NCI-H2029 treated with DMSO at 0.1 percent for 48 hours (cell line): ENCODE measurements at regions not wholly inside any gene's neighbourhood (a gene's known extent, or its start where the extent isn't known, plus 50 kb on each side); places are given as distances from the start of the nearest gene placed in this dataset.
"Not testable (repeated sequence)": the region's sequence is repeated elsewhere in the genome, so short reads cannot be mapped to it uniquely, and the experiment has no call there.

ENCODE experiments used
- DNase-seq: peaks from one replicate; lab custom pipeline; 2025; lab: John Stamatoyannopoulos, UW

DNA sequence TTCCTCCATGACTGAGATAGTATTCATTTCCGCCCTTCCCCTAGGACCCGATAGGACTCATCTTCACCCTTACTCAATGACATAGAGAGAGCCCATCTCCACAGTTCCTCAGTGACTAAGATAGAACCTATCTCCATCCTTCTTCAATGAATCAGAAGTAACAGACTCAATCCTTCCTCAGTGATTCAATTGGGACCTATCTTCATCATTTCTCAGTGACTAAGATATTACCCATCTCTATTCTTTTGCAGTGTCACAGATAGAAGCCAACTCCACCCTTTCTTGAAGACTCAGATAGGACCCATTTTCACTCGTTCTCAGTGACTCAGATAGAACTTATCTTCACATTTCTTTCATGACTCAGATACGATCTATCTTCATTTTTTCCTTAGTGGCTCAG, 164.6 kb downstream of the FBXO4 start:
- DNase-seq: no peak

DNA sequence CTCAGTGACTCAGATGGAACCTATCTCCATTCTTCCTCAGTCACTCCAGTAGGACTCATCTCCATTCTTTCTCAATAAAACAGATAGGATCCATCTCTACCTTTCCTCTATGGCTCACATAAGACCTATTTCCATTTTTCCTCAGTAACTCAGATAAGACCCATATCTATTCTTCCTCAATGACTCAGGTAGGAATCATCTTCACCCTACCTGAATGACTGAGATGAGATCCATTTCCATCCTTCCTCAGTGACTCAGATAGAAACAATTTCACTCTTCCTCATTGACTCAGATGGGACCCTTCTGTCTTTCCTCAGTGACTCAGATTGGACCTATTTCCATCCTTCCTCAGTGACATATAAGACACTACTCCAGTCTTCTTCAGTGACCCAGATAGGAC, 165.1 kb downstream of the FBXO4 start:
- no peak for DNase-seq

DNA sequence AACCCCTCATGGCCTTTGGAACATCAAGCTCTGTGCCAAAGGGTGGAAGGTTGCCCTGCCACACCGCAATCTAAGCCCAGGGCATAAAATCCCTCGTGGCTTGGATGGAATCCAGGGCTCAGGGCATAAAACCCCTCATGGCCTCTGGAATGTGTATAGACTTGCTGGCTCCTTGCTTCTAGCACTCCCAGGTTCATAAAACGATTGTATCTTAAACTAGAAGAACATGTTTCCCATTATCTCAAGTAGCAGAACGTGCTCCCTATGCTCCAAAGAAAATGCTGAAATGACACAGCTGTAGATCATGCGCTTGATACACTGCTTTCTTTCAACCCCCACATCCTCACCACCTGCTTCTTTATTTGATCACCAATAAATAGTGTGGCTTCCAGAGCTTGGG, 174.8 kb downstream of the FBXO4 start:
- not testable (repeated sequence) for DNase-seq

DNA sequence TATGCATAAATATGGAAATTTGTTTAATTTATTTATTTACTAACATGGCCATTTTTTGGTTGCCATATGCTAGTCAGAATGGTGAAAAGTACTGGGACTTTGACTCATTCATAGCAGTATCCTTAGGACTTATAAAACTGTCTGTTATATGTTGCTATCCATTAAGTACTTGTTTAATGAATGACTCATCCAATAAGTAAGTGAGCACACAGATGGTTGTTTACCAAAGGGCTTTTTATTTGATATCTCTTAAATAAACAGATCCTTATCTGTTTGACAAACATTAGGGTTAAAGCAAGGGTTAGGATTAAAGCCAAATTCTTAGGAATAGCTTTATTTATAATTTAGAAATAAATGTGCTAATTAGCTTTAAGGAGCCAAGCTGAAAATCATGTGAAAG, 183.4 kb downstream of the FBXO4 start:
- DNase-seq: peak; percentile 74

DNA sequence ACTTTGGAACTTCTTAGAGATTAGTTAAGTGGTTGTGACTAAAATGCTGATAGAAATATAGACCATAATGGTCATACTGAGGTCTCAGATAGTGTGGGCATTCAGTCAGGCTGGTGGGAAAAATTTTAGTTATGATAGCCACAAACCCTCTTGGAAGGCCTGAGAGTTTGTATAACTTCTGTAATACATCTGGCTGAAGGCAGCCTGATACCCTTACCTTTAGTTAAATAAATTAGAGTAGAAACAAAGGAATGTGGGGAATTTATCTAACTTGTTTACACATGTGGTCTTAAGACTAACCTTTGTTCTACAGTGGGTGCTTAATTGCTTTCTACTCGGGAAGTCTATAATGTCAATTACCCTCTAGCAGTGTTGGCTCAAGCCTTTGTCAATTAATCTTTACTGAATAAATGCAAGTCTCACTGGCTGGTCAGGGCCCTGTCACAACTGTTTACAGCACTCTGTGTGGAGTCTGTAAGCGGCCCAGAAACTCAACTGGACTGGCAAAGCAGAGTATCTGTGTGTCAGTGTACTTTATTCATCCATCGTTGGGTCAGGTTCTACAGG, 184.0 kb downstream of the FBXO4 start:
- no peak for DNase-seq

DNA sequence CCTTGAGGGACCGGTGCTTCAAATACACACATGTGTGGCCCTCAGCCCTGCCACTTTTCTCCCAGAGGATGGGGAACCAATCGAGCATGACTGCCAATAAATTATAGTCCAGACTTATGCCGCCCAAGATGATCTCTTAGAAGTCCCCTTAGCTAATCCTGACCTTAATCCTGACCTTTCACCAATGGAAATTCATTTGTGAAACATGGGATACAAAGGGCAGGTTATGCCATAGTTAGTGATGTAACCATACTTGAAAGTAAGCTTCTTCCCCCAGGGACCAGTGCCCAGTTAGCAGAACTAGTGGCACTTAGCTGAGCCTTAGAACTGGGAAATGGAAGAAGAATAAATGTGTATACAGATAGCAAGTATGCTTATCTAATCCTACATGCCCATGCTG, 190.6 kb downstream of the FBXO4 start:
- not testable (repeated sequence) for DNase-seq

DNA sequence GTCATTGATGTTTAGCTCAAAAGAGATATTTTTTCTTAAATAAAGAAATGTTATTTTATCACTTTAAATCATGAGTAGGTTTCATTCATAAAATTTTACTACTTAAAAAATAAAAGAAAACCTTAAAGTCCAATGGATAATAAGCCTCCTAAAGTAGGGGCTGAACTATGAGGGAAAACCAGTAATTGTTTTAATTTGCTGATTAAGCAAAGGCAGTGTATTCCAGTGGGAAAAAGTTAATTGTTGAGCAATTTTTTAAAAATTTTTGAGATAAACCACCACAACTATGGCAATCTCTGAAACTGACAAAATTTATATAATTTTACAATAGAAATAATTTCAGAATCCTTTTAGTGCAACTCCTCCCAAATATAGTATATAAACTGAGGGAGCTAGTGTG, 195.0 kb downstream of the FBXO4 start:
- DNase-seq: no peak

DNA sequence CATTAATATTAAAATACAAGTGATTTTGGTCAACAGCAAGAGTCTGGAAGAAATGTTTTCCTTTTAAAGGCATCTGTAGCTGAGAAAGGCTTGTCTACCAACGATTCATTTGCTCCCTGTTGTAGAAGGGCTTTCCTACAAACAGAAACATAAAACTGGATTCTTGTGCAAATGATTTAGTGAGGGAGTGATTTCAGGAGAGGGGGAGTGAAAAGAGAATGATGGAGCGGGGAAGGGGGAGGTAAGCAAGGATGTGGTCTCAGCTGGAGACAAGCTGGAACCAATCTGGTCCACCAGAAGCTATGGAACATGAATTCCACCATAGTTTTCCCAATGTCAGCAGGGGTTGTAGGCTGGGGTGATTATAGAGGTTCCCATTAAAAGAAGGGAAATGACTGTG, 196.3 kb downstream of the FBXO4 start:
- no peak for DNase-seq

DNA sequence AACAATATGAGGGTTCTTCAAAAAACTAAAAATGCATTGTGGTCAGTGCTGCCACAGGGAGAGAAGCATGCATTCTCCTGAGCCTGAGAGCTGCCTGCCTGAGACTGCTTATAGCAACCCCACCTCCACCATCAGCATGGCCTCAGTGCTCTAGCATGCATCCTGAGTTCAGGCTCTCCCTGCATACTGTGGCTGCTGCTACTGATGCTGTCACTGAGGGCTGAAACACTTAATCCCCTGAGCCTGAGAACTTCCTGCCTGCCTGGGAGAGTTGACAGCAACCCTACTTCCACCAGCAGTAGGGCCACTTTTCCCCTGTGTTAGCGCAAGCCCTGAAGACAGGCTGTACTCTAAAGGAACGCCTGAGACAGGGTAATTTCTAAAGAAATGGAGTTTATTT, 206.0 kb downstream of the FBXO4 start:
- no peak for DNase-seq

DNA sequence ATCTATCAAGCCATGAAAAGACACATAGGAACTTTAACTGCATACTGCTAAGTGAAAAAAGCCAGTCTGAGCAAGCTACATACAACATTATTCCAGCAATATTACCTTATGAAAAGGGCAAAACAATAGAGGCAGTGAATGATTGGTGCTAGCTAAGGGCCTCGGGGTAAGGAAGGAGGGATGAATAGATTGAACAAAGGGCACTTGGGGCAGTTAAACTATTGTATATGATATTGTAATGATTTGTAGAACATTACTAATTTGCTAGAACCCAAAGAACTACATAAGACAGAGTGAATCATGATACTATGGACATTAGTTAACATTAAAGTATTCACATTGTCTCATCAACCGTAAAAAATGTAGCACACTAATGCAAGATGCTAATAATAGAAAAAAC, 218.3 kb downstream of the FBXO4 start:
- DNase-seq: no peak

DNA sequence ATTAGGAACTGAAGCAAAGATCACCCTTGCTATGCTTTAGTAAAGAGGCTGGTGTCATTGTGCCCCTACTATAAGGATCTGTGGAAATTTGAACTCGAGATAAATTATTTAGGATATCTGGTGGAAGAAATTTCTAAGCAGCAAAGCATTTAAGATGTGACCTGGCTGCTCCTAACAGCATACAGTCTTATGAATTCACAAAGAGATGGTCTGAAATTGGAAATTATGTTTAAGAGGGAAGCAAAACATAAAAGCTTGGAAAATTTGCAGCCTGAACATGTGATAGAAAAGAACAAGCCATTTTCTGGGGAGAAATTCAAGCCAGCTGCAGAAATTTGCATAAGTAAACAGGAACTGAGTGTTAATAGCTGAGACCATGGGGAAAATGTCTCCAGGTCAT, 223.7 kb downstream of the FBXO4 start:
- no peak for DNase-seq

DNA sequence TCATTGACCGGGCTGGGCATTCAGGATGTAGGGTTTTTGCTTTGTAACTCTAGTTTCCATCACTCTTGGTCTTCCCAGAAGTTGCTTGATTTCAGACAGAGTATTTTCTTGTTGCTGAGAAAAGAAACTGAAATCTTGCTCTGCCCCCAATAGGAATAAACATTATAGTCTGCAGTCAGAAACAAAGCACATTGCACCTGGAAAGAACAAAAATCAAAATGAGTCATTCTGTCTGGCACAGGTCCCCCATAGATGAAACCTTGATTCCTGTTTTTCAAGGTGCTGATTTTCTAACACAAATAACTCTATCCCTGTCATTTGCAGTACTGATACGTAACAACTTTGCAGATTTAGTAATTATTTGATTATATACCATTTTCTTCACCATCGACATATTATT, 232.1 kb downstream of the FBXO4 start:
- DNase-seq: no peak

DNA sequence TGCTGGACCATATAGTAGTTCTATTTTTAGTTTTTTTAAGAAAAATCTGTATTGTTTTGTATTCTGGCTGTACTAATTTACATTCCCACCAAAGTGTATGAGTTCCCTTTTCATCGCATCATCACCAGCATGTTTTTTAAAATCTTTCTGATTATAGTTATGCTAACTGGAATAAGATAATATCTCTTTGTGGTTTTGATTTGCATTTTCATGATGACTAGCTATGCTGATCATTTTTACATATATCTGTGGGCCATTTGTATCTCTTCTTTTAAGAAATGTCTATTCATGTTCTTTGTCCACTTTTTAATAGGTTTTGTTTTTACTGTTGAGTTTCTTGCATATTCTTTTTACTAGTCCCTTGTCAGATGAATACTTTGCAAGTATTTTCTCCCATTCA, 238.0 kb downstream of the FBXO4 start:
- DNase-seq: no peak

DNA sequence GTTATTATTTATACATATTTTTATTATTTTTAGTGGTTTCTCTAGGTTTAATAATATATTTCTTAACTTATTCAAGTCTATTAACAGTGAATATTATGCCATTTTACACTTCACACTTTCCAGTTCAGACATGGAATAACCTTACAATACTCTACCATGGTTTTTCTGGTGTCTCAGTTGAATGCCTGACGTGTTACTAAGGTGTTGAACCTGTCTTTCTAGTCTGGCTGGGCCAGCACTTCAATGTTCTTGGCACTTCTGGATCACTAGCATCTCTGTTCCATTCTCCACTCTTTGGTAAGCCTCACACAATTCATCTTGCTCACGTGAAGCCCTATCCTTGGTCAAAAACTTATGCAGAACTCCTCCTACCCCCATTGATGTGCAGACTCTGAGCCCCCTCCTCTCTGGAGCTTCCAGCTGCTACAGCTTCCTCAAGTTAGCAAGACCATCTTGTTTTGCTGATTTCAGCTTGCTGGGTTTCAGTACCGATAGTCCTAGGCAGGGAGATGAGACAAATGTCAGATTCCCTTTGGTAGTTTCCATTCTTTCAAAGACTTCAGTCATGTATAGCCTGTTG, 243.1 kb downstream of the FBXO4 start:
- DNase-seq: no peak

DNA sequence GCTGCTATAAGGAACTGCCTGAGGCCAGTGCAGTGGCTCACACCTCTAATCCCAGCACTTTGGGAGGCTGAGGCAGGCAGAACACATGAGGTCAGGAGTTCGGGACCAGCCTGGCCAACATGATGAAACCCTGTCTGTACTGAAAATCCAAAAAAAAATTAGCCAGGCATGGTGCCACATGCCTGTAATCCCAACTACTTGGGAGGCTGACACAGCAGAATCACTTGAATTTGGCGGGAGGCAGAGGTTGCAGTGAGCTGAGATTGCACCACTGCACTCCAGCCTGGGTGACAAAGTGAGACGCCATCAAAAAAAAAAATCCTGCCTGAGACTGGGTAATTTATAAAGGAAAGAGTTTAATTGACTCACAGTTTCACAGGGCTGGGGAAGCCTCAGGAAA, 247.1 kb upstream of the GHR start:
- not testable (repeated sequence) for DNase-seq

DNA sequence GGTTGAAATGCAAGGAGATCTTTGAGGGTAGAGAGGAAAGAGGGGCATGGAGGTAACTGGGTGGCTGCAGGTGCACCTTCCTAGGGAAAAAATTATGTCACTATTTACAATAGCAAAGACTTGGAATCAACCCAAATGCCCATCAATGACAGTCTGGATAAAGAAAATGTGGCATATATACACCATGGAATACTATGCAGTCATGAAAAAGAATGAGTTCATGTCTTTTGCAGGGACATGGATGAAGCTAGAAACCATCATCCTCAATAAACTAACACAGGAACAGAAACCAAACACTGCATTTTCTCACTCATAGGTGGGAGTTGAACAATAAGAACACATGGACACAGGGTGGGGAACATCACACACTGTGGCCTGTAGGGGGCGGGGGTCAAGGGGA, 243.4 kb upstream of the GHR start:
- DNase-seq: not testable (repeated sequence)

DNA sequence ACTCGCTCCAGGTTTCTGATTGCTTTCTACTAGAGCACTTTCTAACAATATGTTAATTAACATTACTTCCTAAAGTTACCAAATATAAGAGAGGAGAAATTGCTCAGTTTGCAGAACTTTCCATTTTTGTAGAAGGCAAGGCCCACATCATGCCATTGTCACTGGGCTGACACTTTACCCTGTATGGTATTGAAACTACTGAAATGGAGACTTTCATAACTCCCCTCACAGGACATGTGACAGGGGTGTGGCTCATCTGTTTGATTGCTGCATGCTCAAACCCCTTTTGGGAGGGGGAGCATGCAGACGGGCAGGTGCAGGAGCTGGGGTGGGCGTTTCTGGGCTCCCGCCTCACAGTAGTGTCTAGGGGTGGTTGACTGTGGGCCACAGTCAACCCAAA, 206.3 kb upstream of the GHR start:
- DNase-seq: no peak

DNA sequence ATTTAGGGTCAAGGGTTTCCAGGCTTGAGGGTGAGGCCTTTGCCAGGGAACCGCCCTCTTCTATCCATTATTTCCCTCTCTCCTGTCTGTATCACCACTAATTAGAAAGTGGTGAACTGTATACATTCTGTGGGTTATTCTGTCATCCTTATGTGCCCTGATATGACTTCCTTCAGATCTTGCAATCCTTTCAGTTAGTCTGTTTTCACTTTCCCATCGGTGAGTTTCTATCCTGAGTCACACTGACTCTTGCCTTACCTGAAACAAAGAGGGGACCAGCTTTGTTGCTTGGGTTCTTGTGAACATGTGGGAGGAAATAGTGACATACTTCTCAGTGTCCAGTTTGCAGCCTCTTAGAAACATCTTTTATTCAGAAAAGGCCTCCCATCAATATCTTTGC, 205.4 kb upstream of the GHR start:
- DNase-seq: no peak

DNA sequence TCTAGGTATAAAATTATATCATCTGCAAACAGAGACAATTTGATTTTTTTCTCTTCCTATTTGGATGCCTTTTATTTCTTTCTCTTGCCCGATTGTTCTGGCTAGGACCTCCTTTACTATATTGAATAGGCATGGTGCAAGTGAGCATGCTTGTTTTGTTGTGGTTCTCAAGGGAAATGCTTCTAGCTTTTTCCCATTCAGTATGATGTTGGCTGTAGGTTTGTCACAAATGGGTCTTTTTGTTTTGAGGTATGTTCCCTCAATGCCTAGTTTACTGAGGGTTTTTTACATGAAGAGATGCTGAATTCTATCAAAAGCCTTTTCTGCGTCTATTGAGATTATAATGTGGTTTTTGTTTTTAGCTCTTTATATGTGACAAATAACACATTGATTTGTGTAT, 198.2 kb upstream of the GHR start:
- DNase-seq: no peak

DNA sequence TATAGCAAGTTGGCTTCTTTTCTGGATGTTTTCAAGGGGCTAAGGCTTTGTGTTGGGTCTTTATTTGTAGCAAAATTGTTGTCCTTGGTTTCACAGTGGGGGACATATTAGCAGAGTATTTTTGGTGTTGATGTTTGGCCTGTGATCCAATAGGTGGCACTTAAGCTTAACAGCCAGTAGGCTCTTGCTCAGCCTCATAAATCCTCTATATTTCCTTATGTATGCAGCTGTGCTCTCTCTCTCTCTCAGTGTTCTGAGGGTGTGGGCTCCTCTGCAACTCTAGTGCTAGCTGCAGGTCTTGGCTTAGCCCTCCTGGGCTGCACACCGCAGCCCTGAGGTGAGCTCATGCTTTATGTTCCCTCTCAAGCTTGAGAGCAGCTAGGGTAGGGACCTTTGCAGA, 195.0 kb upstream of the GHR start:
- DNase-seq: no peak

DNA sequence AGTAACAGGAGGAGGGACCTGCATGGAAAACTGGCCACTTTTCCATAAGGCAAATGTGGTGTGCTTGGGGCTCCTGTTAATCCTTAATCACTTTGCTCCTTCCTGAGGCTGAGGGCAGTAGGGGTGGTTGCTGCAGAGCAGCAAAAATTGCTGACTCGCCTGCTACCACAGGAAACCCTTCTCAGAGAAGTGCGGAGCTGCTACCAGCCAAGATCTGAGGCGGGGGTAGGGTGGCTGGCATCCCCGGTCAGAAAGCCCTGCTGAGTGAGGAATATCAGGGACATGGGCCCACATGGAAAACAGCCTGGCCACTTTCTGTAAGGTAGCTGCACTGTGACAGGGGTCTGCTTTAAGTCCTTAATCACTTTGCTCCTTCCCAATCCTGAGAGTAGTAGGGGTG, 192.4 kb upstream of the GHR start:
- no peak for DNase-seq

DNA sequence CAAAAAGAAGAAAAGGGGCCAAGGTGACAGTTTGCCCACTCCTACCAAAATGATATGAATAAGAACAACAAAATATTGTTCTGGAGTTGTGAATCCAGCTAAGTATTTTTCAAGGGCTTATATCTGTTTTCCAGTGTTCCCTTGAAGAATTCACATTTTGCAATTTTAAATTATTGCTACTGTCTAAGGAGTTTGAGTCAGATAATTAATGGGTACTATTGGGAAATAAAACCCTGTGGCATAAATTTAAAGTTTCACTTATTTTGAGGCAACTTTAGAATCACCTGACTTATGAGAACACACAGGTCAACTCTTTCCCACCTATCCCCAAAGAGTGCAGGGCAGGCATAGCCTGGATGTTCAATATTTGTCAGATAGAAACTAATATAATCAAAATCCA, 188.0 kb upstream of the GHR start:
- DNase-seq: no peak

DNA sequence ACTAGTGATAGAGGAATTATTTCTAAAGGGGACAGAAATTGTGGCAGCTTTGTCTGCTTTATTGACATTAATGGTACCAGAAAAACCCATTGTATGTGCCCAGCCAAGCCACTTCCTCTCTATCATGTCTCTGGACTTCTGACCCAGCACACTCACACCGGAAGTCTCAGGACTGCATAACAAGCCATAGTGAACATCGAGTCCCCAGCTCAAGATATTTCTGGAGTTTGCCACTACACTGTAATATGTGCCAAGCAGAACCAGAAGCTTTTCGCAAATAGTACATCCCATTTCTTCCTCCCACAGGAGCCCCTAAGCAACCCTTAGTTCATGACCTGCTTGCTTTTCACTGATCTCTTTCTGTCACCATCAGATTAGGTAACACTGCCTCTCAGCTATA, 187.4 kb upstream of the GHR start:
- no peak for DNase-seq

DNA sequence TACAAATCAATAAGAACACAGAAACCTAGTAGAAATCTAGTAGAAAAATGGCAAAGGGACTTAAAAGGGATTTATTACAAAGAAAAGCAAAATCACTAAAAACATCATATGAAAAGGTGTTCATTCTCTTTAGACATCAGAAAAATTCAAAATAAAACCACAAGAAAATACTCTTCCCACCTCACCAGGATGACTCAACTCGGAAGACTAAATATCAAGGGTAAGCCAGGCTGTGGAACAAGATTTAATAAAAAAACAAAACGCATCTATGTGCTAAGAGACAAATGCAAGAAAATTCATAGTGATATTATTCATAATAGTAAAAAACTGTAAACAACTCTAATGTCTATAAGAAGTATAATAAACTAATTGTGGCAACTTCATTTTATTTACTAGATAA, 181.6 kb upstream of the GHR start:
- no peak for DNase-seq

DNA sequence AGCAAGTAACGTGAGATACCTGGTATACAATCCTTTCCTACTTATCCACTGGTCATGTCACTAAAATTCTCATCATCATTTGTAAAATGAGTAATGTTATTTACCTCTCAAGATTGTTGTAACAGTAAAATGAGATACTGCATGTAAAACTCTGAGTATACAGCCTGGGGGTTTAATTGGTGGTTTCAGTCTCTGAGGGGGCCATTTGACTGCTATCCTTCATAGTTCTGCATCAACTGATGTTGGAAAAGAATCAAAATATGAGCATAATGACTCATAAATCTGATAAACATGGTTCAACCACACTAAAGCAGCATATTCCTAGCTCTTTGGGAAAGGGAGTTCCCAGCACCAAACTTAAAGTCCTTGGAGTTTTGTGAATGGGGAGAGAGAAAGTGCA, 181.0 kb upstream of the GHR start:
- no peak for DNase-seq
